Jurkat, Clone E6-1 (cell line): ENCODE measurements at regions not wholly inside any gene's neighbourhood (a gene's known extent, or its start where the extent isn't known, plus 50 kb on each side); places are given as distances from the start of the nearest gene placed in this dataset.

ENCODE experiments used
- DNase-seq: peaks from one replicate; pipeline ENCODE4 v3.0.0-alpha.2; 2011; ENCODE audit warnings: low read depth, low spot score
- H3K4me3 ChIP-seq: 2 replicates; pipeline ENCODE4 v1.5.1; 2011; ENCODE audit warnings: mild to moderate bottlenecking, low read length, control low read depth, moderate library complexity

DNA sequence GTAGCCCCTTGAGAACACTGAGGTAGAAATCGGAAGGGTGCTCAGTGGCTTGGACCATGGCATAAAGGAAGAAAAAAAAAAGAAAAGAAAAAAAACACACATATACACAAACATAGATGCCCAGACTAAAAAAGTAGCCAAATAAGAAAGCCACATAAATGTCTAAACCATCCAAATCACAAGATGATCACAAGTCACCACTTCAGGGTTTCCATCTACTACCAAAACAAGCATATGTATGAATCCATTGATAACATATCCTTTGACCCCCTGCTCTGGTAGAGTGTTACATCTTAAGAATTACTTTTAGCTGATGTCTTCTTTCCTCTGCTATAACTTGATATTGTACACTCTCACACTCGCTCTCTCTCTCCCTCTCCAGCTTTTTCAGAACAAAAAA lies 245.9 kb downstream of the AHR start:
- no peak overlapping the region for H3K4me3 ChIP-seq
- DNase-seq = no peak

DNA sequence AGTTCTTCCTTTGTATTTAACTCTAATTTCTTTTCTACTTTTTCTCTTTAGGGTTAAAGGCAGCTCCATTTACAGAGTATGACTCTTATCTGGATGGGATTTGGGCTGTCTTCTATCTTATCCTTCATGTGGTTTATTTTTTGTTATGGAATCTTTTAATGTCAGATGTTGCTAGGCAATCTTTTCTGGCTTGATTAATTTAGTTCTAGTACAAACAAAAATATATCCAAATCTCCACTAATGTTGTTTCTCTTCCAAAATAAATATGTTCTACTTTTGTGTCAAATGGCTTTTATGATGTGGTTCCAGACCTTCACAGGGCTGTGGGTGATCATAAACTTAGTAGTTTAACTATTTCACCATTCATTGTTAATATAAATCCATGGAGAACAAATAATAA lies 246.9 kb downstream of the AHR start:
- no peak overlapping the region for H3K4me3 ChIP-seq
- DNase-seq = no peak

DNA sequence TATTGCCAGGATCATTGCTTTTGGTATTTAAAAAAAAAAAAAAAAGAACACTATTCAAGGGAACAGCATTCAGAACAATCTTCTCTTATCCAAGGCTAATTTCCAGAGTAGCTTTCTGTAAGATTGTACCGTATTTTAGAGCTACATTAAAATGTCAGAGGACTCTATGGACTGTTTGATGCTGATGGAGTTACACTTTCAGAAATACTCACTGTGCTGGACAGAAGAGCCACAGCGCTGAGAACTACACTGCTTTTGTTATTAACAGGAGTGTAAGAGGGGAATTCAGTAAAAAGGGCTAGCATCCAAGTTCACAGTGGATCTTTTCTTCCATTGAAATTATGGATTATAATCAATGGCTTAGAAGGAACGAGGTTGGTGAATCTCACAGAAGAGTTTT lies 247.7 kb downstream of the AHR start:
- H3K4me3 ChIP-seq = no peak overlapping the region
- no peak for DNase-seq

DNA sequence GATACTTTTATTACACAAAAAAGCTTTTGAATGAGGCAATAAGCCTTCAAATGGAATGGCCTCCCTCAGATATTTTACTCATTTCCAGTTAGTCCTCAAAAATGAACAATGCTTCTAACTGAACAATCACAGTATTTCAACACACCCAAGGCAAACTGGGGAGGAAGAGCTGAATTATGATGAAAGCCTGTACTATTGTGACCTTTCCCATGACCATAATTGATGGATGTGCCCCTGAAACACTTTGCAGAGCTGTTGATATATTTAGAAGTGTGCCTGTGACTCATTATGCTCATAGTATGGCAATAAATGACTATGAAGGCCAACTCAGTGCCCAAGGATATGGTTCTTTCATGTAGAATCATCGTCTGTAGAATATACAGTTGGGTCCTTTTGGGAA lies 248.1 kb downstream of the AHR start:
- no peak for DNase-seq
- H3K4me3 ChIP-seq = no peak overlapping the region

DNA sequence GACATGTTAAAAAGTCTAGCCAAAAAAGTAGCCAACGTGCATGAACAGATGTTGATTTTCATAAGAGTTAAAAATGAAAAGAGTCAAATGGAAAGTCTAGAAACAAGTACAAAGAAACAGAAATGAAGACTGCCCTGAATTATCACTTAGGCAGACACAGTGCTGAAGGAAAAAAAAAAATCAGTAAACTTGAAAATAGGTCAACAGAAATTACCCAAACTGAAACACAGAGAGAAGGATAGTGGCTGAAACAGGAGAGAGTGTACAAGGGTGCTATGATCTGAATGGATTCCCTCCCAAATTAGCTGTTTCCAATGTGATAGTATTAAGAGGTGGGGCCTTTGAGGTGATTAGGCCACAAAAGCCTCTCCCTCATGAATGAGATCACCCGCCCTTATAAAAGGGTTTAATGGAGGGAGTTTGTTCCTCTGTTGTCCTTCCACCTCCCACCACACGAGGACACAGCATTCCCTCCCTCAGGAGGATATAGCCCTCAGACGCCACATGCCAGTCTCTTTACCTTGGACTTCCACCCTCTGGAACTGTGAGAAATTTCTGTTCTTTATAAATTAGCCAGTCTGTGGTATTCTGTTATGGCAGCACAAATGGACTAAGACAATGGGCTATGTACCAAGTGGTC lies 249.7 kb downstream of the AHR start:
- no peak for DNase-seq
- no peak overlapping the region for H3K4me3 ChIP-seq

DNA sequence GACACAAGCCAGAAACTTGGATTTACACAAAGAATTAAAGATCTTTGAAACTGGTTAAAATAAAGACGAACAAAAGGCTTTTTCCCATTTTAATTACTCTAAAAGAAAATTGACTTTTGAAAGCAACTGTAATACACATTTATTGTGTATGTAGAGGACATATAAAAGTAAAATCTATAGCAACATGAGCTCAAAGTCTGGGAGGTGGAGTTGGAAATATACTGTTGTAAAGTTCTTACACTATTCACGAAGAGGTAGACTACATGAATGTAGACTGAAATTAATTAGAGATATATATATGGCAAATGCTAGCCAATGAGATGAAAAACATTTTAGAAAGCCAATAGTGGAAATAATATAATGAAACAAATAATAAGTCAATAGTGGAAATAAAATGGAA lies 251.0 kb downstream of the AHR start:
- no peak for DNase-seq
- no peak overlapping the region for H3K4me3 ChIP-seq

DNA sequence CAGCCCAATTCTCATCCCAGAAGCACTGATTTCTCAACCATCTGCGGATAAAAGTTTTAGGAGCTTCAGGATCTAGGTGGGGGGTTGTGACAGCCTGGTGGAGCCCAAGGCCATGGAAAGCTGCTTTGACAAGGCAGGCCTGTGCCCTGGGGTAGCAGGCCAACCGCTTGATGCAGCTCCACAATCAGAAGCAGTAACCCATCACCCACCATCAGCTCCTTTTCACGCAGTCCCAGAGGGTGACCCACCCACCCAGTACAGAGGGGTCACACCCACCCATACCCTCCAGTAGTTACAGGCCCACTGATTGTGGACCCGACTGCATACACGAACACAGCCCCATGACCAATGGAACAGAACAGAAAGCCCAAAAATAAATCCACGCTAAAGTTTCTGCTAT lies 253.9 kb downstream of the AHR start:
- DNase-seq = no peak
- no peak overlapping the region for H3K4me3 ChIP-seq

DNA sequence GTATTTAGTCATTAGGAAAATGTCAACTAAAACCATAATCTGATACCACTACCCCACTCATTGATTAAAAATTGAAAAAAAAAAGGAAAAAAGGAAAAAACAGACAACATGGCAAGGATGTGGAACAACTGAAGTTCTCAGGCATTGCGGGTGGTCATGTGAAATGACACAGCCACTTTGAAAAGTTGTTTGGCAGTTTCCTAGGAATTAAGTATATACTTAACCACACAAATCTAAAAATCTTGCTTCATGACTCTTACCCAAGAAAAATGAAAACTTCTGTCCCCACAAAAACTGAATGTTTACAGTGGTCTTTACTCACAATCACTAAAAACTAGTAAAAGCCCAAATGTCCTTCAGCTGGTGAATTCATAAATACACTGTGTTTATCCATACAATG lies 254.5 kb downstream of the AHR start:
- H3K4me3 ChIP-seq = no peak overlapping the region
- DNase-seq = no peak

DNA sequence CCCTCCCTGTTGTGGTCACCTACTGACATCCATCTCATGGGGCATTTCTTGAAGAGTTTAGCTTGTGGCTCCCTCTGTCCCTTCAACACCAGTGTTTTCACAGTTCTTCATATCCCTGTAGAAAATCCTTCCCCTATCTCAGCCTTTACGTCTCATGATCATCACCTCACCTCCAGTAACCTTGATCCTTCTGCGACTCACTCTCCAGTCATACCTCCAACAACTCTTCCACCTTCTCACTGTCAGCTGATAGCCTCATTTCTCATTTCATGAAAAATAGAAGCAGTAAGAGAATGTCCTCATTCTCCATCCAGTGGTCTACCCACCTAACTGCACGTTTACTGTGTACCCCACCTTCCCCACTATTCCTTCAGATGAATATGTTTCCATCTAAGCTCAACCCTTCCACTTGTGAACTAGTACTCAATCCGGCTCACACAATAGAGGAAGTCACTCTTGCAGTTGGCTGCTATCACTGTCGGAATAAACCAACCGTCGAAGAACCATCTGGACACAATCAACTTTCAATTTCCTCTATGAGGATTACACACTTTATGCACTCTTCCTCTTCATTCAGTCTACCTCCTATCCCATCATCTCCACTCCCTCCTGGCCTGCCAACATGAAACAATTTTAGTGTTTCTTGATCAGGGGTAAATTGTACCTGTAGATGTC lies 256.0 kb downstream of the AHR start:
- no peak for DNase-seq
- no peak overlapping the region for H3K4me3 ChIP-seq

DNA sequence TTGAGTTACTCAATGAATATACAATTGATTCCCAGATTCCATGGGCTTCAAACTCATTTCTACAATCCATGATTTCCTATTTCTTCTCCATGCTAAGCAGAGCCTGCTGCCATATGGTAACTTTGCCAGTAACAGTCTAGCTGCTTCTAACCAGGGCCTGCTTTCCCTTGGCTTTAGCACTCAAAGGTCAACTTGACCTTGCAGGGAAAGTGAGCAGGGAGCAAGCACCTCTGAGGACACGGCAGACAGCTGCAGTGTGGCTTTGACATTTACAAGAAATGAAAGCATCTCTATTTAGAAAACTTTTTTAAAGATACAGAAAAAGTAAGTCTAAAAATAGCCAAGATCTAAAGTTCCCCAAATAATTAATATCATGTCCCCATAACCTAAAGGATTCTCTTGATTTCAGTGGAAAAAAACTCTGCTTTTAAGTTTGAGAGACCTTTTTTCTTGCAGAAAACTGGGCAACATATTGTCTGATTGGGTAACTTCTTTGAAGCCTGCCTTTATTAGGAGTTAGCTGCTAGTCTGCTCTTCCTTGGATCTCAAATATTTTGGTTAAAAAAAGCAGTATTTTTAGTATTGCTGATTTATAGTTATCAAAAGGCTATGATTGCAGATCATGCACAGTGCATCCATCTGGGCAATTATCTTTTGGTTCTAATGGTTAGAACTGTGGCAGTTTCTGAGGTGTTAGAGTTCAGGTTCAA lies 257.9 kb downstream of the AHR start:
- H3K4me3 ChIP-seq = no peak overlapping the region
- DNase-seq = no peak

DNA sequence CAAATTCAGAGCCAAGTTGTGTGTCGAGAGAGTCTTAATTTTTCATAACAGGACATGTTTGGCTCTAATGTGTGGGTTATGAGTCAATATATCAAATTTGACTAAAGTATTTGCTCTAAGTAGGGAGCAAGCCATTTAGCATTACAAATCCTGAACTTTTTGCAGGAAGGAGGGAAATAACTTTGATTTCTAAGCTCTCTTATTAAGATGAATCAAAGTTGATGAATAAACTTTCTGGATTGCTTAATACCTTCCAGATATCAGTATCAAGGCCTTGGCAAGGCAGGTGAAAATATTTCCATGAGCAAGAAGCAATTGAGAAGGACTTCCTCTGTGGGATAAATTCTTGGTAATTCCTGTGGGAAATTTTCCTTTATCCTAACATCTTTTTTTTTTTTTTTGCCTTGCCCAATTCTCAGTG lies 258.8 kb downstream of the AHR start:
- DNase-seq = no peak
- H3K4me3 ChIP-seq = no peak overlapping the region

DNA sequence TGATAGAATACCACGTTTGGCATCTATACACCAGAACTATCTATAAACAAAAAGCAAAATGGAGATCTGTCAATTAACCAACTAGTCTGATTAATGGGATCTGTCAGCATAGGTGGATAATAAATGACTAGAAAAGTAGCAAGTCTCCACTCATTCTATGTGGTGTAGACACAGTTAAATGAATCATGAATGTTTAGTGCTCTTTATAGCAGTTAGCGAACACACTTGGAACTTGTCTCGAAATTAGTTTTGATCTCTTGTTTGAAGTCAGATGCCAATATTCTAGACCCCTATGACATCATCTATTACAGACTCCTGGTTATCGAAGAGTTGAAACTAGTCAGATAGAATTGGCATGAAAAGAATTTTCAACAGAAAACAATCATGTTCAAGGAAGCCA lies 259.7 kb downstream of the AHR start:
- no peak overlapping the region for H3K4me3 ChIP-seq
- DNase-seq = no peak

DNA sequence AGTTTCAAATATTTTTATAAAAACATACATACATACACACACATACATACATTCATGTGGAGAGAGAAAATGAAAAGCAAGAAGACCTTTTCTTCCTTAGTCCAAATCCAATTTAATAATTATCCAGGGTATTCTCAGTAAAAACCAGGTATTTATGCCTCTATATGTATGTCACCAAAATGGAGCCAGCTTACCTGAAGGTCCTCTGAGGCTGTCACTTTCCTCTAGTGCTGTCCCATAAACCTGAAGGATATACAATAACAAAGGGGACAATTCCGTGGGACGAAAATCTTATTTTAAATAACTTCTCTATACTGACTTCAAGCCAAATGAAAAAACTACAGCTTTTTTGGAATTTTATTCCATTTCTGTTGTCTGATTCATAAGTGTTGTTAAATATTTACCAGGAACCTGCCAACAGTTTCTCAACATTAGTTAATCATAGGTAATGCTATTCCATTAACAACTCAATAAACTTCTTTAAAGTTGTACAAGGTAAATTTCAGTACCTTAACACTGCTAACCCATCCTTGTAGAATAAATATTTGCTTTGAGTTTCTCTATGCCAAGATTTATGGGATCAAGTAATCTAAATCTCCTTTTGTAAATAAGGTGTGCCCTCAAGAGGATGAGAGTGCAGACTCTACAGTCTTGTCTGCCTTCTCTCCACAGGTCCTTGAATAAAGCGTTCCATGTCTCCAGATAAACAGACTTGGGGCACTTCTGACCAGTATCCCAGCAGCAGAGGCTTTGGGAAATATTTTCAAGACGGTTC lies 260.3 kb downstream of the AHR start:
- no peak overlapping the region for H3K4me3 ChIP-seq
- no peak for DNase-seq

DNA sequence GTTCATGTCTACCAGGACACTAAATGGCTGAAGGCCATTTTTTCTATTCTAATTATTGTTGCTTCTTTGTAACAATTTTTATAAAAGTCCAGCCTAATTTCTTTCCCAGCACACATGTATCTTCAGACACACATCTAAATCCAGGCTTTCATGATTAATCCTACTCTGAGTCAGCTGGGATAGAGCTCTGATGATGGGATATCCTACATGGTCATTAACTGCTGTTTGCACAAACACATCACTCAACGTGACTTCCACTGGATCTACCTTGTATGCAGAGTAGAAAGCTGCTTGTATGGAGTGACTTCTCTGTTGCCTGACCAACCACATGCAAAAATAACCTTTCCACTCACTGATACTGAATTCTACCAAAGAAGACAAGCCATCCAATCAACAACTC lies 260.9 kb downstream of the AHR start:
- no peak for DNase-seq
- H3K4me3 ChIP-seq = no peak overlapping the region

DNA sequence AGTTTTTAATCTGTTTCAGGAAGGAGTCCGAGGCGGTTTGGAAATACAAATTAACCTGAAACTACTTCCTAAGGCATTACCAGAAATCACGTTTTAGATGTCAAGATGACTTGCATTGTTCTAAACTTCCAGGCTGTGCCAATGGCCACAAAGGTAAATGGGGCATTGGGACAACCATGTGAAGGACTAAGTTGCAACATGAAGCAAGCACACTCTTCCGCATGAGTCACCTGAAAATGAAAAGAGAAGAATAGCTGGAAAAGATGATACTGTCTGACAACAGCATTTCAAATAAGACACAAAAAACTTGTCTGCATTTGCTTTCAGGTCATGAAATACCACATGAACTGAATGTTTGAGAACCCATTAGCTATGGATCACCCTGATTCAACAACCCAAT lies 262.1 kb downstream of the AHR start:
- DNase-seq = no peak
- no peak overlapping the region for H3K4me3 ChIP-seq

DNA sequence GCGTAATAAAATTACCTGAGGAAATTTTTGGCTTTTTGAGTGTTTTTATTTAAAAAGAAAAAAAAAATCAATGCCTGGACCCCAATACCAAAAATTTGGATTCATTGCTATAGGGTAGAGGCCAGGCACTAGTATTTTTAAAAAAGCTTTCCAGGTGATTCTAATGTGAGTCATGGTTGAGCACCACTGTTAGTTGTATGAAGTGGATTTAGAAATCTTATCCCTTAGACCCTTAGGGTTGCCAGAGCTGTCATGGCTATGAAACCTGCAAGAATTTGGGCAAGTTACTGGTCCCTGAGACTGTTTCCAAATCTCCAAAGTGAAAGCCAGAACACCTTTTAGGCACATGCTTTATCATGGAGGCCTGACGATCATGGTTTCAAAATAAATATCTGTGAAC lies 262.5 kb downstream of the AHR start:
- no peak for DNase-seq

DNA sequence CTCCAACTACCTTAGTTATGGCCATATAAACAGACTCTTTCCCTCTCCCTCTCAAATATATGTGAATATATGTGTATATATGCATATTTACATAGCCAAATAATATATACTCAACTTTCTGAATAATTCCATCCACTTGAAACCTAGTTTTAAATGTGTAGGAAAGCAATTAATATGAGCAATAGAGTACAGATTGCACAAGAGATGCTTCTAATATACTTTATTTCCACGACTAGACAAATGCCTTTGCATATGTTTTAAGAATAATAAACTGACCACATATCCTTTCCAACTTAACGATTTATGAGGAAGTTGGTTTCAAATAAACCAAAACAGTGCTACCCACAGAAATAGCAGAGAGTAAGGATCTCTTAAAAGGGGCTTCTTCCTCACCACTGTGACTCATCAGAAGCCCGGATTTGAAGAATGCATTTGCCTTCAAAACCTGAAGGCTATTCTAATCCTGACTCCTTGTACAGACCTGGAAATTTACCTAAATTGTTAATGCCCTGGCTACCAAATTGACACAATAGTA lies 266.3 kb downstream of the AHR start:
- no peak overlapping the region for H3K4me3 ChIP-seq
- DNase-seq = no peak

More for the DNA sequence above, 262.5 kb downstream of the AHR start:
- H3K4me3 ChIP-seq = no peak overlapping the region

DNA sequence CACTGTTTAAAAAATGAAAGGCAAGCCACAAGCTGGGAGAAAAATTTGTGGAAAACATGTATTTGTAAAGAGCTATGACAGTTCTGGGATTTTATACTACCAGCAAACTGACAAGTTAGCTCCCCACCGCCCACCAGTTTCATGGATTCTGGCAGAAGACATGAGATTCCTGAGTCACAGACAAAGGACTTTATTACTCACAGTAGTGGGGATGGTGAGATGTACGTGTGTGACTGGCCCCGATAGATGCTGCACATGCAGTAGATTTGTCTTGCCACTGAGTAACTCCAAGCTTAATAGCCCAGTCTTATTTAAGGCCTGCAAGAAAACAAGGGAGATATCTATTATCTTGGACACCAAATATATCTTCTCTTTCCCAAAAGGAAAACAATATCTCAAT lies 281.7 kb downstream of the AHR start:
- DNase-seq = no peak
- H3K4me3 ChIP-seq = no peak overlapping the region

DNA sequence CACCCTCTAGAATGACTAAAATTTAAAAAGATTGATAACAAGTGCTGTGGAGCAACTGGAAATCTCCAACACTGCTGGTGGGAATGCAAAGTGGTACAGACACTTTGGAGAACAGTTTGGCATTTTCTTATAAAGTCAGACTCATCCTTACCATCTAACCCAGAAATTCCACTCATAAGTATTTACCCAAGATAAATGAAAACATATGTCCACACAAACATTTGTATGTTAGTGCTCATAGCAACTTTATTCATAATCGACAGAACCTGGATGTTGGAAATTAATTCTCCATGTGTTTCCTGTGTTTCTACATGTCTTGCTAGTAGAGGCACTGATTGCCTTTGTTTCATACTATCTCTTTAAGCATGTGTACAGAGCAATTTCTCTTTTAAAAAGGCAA lies 282.4 kb downstream of the AHR start:
- H3K4me3 ChIP-seq = no peak overlapping the region
- no peak for DNase-seq

DNA sequence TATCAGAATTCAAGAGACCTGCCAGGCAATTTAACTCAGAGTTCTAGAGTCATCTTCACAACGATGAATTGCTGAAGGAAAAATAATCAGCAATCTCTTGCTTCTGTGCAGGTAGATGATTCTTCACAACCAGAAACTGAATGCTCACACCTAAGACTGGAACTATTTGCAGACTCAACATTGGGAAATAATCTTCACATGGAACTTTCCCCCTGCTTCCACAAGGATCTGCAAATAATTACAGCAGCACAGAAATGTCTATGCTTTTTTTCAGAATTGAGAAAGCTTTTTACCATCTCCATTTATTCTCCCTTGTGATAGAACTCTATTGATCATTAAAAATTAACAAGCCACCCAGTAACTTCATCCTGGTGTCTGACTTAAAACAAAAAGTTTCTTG lies 282.8 kb downstream of the AHR start:
- no peak overlapping the region for H3K4me3 ChIP-seq
- no peak for DNase-seq
